HG02678 (cell line): ENCODE measurements at regions not wholly inside any gene's neighbourhood (a gene's known extent, or its start where the extent isn't known, plus 50 kb on each side); places are given as distances from the start of the nearest gene placed in this dataset.
"Not testable (repeated sequence)": the region's sequence is repeated elsewhere in the genome, so short reads cannot be mapped to it uniquely, and the experiment has no call there.

Experiments
- ATAC-seq: cut with Tn5 transposase; IDR thresholded peaks from one replicate; pipeline ENCODE4 v1.9.1; 2021; ENCODE audit warnings: mild to moderate bottlenecking, moderate library complexity; ENCODE audit not compliant: unreplicated experiment

DNA sequence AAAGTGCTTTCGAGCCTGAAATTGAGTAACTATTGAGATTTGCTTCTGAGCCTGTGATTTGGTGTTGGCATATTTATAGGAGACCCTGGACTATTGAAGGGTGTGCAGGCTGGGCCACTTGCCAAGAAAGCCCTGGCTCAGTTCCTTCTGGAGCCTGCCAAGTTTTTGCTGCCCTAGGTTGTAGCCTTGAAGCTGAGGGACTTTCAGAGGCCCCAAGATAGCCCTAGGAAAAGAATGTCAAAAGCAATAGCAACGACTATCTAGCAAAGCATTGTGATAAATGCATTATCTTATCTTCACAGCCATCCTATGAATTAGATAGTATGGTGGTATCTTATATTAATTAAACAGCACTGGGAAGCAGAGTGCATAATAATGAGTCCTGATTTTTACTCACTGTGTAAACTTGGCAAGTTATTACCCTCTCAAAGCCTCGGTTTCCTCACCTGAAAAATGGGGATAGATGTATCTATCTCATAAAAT, 473.7 kb upstream of the PODXL start:
- ATAC-seq: no peak

- ATAC-seq: no peak
Observed at GRCh38 chr7:132029369-132030085, 473.1 kb upstream of the PODXL start.

- no peak for ATAC-seq
Observed at GRCh38 chr7:132028144-132028920, 471.9 kb upstream of the PODXL start.

DNA sequence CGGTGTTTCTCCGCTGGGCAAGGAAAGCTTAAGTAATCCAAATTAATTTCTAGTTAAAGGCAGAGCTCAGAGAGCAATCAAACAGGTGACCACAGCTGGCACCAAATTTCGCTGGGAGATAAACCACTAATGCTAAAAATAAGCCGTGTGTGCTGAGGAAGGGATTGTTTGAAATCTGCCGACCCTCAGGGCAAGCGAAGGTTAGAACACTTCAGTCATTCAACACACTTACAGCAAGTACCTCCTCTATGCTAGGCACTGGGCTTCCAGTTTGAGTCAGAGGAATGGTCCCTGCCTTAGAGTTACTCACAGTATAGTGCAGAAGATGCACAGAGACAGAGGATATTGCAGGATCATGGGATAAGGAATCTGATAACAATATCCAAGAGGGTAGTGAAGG, 467.9 kb upstream of the PODXL start:
- no peak for ATAC-seq

- ATAC-seq: no peak
Observed at GRCh38 chr7:132023466-132023865, 467.0 kb upstream of the PODXL start.

GRCh38 chr7:132022188-132022587, 465.8 kb upstream of the PODXL start:
- ATAC-seq: no peak

DNA sequence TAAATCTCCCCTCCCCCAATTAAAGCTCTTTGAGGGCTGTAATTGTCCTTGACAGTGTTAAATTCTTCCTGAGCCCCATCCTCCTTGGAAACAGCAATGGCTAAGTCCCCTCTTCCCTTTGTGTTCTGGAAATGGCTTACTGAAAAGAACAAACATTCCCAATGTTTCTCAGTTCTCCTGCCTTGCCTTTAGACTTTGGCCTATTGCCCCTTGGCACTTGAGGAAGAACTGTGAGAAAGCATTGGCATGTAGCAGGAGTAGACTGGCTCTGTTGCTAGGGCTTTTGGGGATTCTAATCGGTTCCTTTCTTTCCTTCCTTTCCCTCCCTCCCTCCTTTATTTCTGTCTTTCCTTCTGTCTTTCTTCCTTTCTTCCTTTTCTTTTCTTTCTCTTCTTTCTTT, 463.3 kb upstream of the PODXL start:
- ATAC-seq: no peak

- no peak for ATAC-seq
Observed at GRCh38 chr7:132009778-132010177, 453.4 kb upstream of the PODXL start.

- ATAC-seq: no peak
Observed at GRCh38 chr7:132004529-132004928, 448.1 kb upstream of the PODXL start.

- ATAC-seq: no peak
Observed at GRCh38 chr7:132002343-132002968, 446.0 kb upstream of the PODXL start.

- no peak for ATAC-seq
Observed at GRCh38 chr7:132001146-132001545, 444.7 kb upstream of the PODXL start.

- no peak for ATAC-seq
Observed at GRCh38 chr7:131999193-131999592, 442.8 kb upstream of the PODXL start.

GRCh38 chr7:131995324-131995723, 438.9 kb upstream of the PODXL start:
- ATAC-seq: no peak

DNA sequence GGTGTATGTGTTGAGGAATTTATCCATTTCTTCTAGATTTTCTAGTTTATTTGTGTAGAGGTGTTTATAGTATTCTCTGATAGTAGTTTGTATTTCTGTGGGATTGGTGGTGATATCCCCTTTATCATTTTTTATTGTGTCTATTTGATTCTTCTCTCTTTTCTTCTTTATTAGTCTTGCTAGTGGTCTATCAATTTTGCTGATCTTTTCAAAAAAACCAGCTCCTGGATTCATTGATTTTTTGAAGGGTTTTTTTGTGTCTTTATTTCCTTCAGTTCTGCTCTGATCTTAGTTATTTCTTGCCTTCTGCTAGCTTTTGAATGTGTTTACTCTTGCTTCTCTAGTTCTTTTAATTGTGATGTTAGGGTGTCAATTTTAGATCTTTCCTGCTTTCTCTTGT, 424.6 kb upstream of the PODXL start:
- ATAC-seq: not testable (repeated sequence)

DNA sequence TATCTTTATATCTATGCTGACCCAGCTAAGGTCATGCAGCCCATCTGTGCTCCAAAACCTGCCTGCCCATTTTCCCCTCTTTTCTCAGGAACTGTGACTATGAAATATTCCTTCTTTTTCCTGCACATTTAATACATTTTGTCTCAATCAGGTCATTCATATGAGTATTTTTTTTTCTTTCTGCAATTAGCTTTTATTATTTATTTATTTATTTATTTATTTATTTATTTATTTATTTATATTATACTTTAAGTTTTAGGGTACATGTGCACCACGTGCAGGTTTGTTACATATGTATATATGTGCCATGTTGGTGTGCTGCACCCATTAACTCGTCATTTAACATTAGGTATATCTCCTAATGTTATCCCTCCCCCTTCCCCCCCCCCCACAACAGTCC, 421.7 kb upstream of the PODXL start:
- not testable (repeated sequence) for ATAC-seq

GRCh38 chr7:131976411-131976810, 420.0 kb upstream of the PODXL start:
- ATAC-seq: no peak

- no peak for ATAC-seq
Observed at GRCh38 chr7:131974671-131975070, 418.2 kb upstream of the PODXL start.

GRCh38 chr7:131972251-131972650, 415.8 kb upstream of the PODXL start:
- no peak for ATAC-seq

GRCh38 chr7:131970602-131971001, 414.2 kb upstream of the PODXL start:
- ATAC-seq: no peak

- no peak for ATAC-seq
Observed at GRCh38 chr7:131969560-131969959, 413.1 kb upstream of the PODXL start.

DNA sequence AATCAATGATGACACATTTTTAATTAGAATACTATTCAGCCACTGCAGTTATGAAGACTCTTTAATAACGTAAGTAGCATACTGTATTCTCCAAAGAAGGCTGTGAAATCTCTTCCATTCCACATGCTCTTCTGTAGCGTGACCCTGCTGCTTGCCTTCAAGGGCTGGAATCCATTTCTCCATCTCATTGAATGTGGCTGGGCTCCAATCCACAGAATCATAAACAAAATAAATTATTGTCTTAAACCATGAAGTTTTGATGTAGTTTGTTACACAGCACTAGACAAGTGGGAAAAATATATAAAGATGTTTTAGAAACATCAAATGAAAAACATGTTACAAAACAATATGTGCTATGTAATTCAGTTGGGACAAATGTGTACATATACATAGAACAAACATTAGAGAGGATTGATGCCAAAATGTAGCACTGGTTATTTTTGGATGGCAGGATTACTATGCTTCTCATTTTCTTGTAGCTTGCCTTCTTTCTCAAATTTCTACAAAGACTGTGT, 410.8 kb upstream of the PODXL start:
- no peak for ATAC-seq

GRCh38 chr7:131964203-131964602, 407.8 kb upstream of the PODXL start:
- no peak for ATAC-seq
